Natural killer cell (primary cell): ENCODE measurements at regions not wholly inside any gene's neighbourhood (a gene's known extent, or its start where the extent isn't known, plus 50 kb on each side); places are given as distances from the start of the nearest gene placed in this dataset.

Experiments
- ATAC-seq, 3 donors: fragments of 150-1000 bp in 2 of 3; fragments of 200-7000 bp in 1 of 3; cut with Tn5 transposase; 1 replicate in 1 of 3; 2 replicates in 2 of 3; pipeline ENCODE4 v1.10.0; 2021; ENCODE audit warnings: mild to moderate bottlenecking in 2 of 3, moderate library complexity in 2 of 3
- DNase-seq, 2 donors: peaks; one replicate each; pipeline versions ENCODE4 v3.0.0 to v3.0.0-alpha.2; 2013 to 2021; ENCODE audit warnings: mixed read lengths in 1 of 2
- H3K27ac ChIP-seq: one replicate; pipeline ENCODE4 v1.5.1; 2013; ENCODE audit warnings: mild to moderate bottlenecking, low read length
- H3K27me3 ChIP-seq: one replicate; pipeline ENCODE4 v1.6.1; 2013; ENCODE audit warnings: low read length; ENCODE audit not compliant: control insufficient read depth, insufficient read depth
- H3K36me3 ChIP-seq: one replicate; pipeline ENCODE4 v1.6.1; 2013; ENCODE audit warnings: low read length; ENCODE audit not compliant: control insufficient read depth, insufficient read depth
- H3K4me1 ChIP-seq: one replicate; pipeline ENCODE4 v1.6.1; 2013; ENCODE audit warnings: low read length; ENCODE audit not compliant: control insufficient read depth, insufficient read depth
- H3K4me3 ChIP-seq: one replicate; pipeline ENCODE4 v1.5.1; 2013; ENCODE audit warnings: low read length
- H3K9me3 ChIP-seq: one replicate; pipeline ENCODE4 v1.6.1; 2013; ENCODE audit warnings: low read length; ENCODE audit not compliant: control insufficient read depth, insufficient read depth
- H3K27ac Mint-ChIP-seq, 2 donors: one replicate each; pipeline ENCODE4 v1.8.0; 2022; ENCODE audit warnings: mild to moderate bottlenecking in 2 of 2, mixed read lengths in 2 of 2, moderate library complexity in 1 of 2
- H3K27me3 Mint-ChIP-seq, 2 donors: one replicate each; pipeline ENCODE4 v1.8.0; 2022; ENCODE audit warnings: low read depth in 2 of 2, mixed read lengths in 2 of 2
- H3K36me3 Mint-ChIP-seq: one replicate; pipeline ENCODE4 v1.8.0; 2022; ENCODE audit warnings: mixed read lengths
- H3K4me1 Mint-ChIP-seq, 2 donors: one replicate each; pipeline ENCODE4 v1.8.0; 2022; ENCODE audit warnings: mixed read lengths in 2 of 2
- H3K4me3 Mint-ChIP-seq: one replicate; pipeline ENCODE4 v1.8.0; 2022; ENCODE audit warnings: mild to moderate bottlenecking, moderate library complexity, mixed read lengths
- H3K9me3 Mint-ChIP-seq, 2 donors: one replicate each; pipeline ENCODE4 v1.8.0; 2022; ENCODE audit warnings: mixed read lengths in 2 of 2
- CTCF ChIP-seq: fragments of 200-600 bp; IDR thresholded peaks from one replicate; pipeline ENCODE4 v1.8.0; 2022; ENCODE audit warnings: antibody characterized with exemption
- WGBS: methylation state at CpG from one replicate; pipeline ENCODE4 v1.1.7; 2013; ENCODE audit warnings: missing lambda C conversion rate; ENCODE audit not compliant: insufficient coverage; 5-methylcytosine and 5-hydroxymethylcytosine counted together
- intact Hi-C: fragments of 100-400 bp; cut with micrococcal nuclease; formaldehyde crosslinking; loops from one replicate; pipeline ENCODE4 v1.14.2; 2022

- ATAC-seq = no peak
- Mint-ChIP-seq H3K4me1 (no peaks in the 10 kb centered on the region), H3K27me3 (no peaks in the 10 kb centered on the region), H3K4me3 (no peak overlapping the region), H3K36me3 (no peaks in the 10 kb centered on the region), H3K9me3 (peaks cover 7 to 11% of the 10 kb centered on the region in 2 donors), H3K27ac (no peak overlapping the region)
- intact Hi-C loops = no loop called here
- no peaks in the 10 kb centered on the region for H3K4me1 ChIP-seq
- 67% methylated on average over 1 of the region's 1 CpG for WGBS
- no peaks in the 10 kb centered on the region for H3K27me3 ChIP-seq
- no peaks in the 10 kb centered on the region for H3K9me3 ChIP-seq
- no peak overlapping the region for H3K27ac ChIP-seq
- DNase-seq = no peak
- no peak for TF ChIP-seq CTCF
- H3K4me3 ChIP-seq = no peak overlapping the region
- no peaks in the 10 kb centered on the region for H3K36me3 ChIP-seq
These were observed 173.5 kb upstream of the SEMA3A start for GRCh38 chr7:84368122-84368521.

- H3K36me3 Mint-ChIP-seq = no peaks in the 10 kb centered on the region
- H3K9me3 ChIP-seq = no peaks in the 10 kb centered on the region
- no peaks in the 10 kb centered on the region for H3K4me1 Mint-ChIP-seq
- no peaks in the 10 kb centered on the region for H3K27me3 Mint-ChIP-seq
- H3K9me3 Mint-ChIP-seq = peaks cover 7 to 15% of the 10 kb centered on the region in 2 donors
- H3K27ac Mint-ChIP-seq = no peak overlapping the region
- no peaks in the 10 kb centered on the region for H3K27me3 ChIP-seq
- WGBS = 53% methylated on average over 1 of the region's 1 CpG
- H3K4me3 ChIP-seq = no peak overlapping the region
- no peak for DNase-seq
- no peak for ATAC-seq
- TF ChIP-seq CTCF = no peak
- intact Hi-C loops = no loop called here
- no peaks in the 10 kb centered on the region for H3K4me1 ChIP-seq
- no peak overlapping the region for H3K27ac ChIP-seq
- H3K36me3 ChIP-seq = no peaks in the 10 kb centered on the region
- no peak overlapping the region for H3K4me3 Mint-ChIP-seq
These were observed 170.1 kb upstream of the SEMA3A start for GRCh38 chr7:84364708-84365107.

GRCh38 chr7:84363741-84364140 is 169.2 kb upstream of the SEMA3A start:
- peaks cover 7 to 15% of the 10 kb centered on the region in 2 donors for H3K9me3 Mint-ChIP-seq
- H3K27ac ChIP-seq = no peak overlapping the region

More at GRCh38 chr7:84363741-84364140, 169.2 kb upstream of the SEMA3A start:
- Histone ChIP-seq H3K4me3 (no peak overlapping the region), H3K9me3 (no peaks in the 10 kb centered on the region), H3K27me3 (no peaks in the 10 kb centered on the region), H3K36me3 (no peaks in the 10 kb centered on the region), H3K4me1 (no peaks in the 10 kb centered on the region)
- no peak for TF ChIP-seq CTCF
- Mint-ChIP-seq H3K4me3 (no peak overlapping the region), H3K27me3 (no peaks in the 10 kb centered on the region), H3K27ac (no peak overlapping the region), H3K36me3 (no peaks in the 10 kb centered on the region), H3K4me1 (no peaks in the 10 kb centered on the region)
- DNase-seq (no peak), ATAC-seq (no peak)
- intact Hi-C loops = no loop called here
